ENCODE measurements at regions not wholly inside any gene's neighbourhood (a gene's known extent, or its start where the extent isn't known, plus 50 kb on each side); places are given as distances from the start of the nearest gene placed in this dataset.

- no peak for DNase-seq
Measured at GRCh38 chr5:175808711-175809110, 62.7 kb upstream of the CPLX2 start.

DNA sequence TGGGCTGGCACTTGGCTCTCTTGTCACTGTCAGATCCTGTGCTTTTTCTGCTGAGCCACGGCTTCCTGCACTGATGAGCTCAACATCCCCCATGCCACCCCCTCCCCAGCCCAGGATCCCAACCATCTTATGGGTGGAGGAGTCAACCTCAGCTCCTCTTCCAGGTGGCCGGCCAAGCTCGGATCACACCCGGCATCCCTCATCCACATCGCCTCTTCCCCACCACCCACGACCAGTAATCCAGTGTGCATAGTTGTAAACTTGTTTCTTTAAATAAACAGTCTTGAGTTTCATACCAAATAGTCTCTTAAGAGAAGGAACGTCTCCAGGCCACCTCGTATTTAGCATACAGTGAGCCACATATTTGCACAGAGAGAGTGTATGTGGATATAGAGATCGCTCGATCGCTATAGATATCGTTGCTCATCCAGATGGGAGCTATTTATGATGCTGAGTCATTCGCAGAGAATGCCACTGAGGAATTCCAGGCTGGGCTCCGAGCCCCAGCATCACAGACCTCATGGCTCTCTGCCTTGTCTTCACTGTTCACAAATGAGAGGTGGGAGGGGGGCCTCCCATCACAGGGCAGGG, 61.8 kb upstream of the CPLX2 start:
- no peak for DNase-seq

GRCh38 chr5:175810457-175810856, 60.9 kb upstream of the CPLX2 start:
- no peak for DNase-seq

DNA sequence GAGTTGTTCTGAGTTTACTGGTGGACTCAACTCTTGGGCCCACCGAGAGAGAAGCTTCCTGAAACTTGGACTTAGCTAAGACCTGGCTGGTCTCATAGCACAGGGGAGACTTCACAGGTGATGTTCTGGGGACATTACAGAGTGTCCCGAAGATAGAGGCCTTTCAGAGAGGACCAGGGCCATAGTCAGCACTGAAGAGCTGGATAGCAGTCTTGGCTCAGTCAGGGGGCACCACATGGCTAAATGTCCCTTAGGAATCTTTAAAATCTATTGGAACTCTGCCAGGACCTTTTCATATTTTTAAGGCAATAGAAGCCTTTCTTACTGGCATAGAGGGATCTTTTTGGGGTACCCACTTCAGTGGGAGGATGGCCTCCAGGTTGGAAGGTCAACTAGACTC, 59.8 kb upstream of the CPLX2 start:
- DNase-seq: no peak

DNA sequence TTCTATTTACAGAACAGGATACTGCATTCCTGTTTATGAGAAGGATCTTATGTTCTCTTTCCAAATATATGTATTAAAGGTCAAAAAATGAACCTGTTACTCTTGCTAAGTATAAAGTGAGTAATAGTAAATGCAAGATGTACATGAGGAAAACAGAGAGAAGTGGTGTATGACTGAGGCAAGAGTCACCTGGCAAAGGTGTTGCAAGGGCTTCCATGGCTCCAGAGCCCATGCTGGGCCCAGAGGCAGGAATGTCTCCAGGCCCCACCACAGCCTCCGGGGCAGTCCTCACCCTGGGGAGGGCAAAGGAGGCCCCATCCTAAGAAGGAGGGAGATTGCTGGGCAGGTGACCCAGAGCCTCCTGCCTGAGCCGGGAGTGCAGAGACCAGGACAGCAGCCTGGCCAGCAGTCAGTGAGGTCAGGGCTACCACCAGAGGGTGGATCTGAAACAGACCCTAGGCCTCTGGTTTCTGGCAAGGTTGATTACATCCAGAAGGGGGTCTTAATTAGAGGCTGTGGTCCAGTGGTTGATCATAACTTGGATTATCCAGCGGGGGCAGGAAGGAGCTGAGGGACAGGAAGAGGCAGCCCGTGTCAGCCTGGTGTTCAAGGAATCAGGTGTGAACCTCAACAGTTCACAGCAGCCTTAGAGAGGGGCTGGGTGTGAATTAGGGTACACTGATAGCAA, 57.3 kb upstream of the CPLX2 start:
- DNase-seq: no peak

DNA sequence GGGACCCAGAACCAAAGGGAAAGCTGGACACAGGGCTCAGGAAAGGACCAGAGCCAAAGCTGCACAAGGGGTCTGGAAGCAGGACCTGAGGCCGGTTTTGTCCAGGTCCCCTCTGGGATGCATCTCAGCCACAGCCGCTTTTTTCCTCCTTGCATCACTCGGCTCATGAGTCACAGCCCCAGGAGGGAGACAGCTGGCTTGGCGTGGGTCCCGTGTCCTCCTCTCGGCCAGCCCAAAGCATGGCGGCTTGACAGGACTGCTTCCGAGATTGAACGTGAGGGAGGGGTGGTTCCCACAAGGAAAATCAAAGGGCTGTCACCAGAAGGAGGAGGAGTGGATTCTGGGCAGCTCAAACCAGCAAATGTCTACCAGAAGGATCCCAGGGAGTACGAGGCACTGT, 56.7 kb upstream of the CPLX2 start:
- no peak for DNase-seq

DNA sequence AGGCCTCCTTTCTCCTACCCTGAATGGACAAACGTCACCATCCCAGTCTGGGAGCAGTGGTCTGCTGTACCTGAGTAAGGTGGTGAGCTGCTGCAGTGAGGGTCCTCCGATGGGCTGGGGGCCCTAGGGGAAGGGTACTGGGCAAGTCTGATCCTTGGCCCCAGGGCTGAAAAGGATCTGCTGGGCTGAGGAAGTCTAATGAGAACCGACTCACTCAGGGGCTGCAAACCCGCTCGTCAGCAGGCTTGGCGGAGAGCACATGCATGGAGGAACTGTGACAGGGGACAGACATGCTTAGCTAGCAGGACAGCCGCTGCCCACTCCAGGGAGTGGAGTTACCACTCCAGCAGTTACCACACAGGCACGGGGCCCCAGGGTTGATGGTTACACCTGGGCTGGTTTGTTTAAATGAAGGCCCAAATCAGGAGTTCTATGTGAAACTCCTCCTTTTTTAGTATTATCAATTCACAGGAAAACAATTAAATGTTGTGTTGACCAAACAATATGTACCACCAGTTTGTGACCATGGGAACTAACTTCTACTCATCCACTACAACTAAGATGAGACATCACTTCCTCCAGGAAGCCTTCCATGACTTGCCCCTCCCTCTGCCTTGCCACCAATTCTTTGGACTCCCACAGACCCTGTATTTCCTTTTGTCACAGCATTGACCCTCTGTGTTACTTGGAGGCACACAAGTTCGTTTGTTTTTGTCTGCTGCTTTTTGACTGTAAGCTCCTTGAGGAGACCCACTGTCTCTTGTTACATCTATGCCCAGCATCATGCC, 56.1 kb upstream of the CPLX2 start:
- DNase-seq: no peak

DNA sequence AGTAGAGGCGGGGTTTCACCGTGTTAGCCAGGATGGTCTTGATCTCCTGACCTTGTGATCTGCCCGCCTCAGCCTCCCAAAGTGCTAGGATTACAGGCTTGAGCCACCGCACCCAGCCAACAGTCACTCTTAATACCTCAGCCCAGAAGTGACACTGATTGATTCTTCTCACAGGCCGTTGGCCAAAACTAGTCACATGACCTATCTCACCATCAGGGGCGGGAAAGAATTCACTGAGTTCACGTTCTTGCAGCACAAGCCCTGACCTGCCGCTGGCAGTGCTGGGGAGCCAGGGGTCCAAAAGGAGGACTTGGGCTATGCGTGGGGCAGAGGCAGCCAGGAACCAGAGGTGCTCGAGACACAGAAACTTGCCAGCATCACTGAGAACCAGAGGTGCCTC, 55.0 kb upstream of the CPLX2 start:
- no peak for DNase-seq

DNA sequence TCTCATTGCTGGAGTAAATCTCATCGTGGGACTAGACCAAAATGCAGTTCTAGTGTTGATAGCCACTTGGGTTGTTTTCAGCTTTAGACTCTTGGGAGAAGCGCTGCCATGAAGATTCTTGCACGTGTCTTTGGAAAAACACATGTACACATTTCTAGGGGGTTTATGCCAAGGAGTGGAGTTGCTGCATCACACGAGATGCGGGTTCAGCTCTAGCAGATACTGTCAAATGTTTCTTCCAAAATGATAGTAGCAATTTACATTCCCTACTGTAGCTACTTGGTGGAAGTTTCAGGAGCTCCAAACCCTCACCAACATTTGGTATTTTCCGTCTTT, 52.3 kb upstream of the CPLX2 start:
- no peak for DNase-seq

GRCh38 chr5:175820230-175820629, 51.1 kb upstream of the CPLX2 start:
- DNase-seq: no peak
